ENCODE measurements at regions not wholly inside any gene's neighbourhood (a gene's known extent, or its start where the extent isn't known, plus 50 kb on each side); places are given as distances from the start of the nearest gene placed in this dataset.

DNA sequence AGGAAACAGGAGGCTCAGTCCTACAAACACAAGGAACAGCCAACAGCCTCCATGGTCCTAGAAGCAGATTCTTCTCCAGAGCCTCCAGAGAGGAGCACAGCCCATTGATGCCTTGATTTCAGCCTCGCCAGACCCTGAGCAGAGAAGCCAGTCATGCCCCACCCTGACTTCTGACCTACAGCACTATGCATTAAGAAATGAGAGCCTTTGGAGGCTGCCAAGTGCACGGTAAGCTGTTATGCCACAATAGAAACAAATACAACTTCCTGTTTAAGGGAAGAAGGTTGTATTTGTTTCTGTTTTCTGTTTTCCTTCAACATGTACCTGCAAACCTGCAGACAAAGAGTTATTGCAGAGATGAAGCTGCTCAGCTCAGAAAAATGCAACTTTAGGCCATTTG lies 181.3 kb upstream of the AGAP1 start:
- WGBS, 10 experiments = 0 to 100% (median 92%) methylated on average over 1 to 2 of the region's 2 CpGs; no CpG with 5 or more reads in 4 of the 10 experiments
- no peak for ATAC-seq (replicated peaks in 6 of 8)
- no peak overlapping the region for H3K4me3 ChIP-seq
- peaks cover 0 to 4% of the 10 kb centered on the region in 2 donors for H3K4me1 ChIP-seq (replicated peaks in 1 of 2)
- in situ Hi-C loops (cut with MboI; ENCODE audit: low pct_unique_long_range_greater_than_20kb in 2 of 9, low sequenced_read_pairs in 9 of 9, unreplicated experiment in 9 of 9) = no loop called here
- H3K27ac ChIP-seq = no peak overlapping the region

GRCh38 chr2:235314371-235314930 lies 179.4 kb upstream of the AGAP1 start:
- H3K4me1 ChIP-seq (replicated peaks in 1 of 2) = peaks cover 0 to 8% of the 10 kb centered on the region in 2 donors
- WGBS, 10 experiments = 67 to 100% (median 87%) methylated on average over 1 to 9 of the region's 11 CpGs; no CpG with 5 or more reads in 2 of the 10 experiments
- ATAC-seq (replicated peaks in 6 of 8) = peak in 3 of 8 experiments; percentile 19 to 73 (median 36)
- H3K27ac ChIP-seq = no peak overlapping the region
- in situ Hi-C loops (cut with MboI; ENCODE audit: low pct_unique_long_range_greater_than_20kb in 2 of 9, low sequenced_read_pairs in 9 of 9, unreplicated experiment in 9 of 9) = no loop called here
- no peak overlapping the region for H3K4me3 ChIP-seq

GRCh38 chr2:235319095-235319494 lies 174.7 kb upstream of the AGAP1 start:
- peaks cover 4 to 15% of the 10 kb centered on the region in 2 donors for H3K4me1 ChIP-seq (replicated peaks in 1 of 2)
- ATAC-seq (replicated peaks in 6 of 8) = no peak
- no peak overlapping the region for H3K4me3 ChIP-seq
- no peak overlapping the region for H3K27ac ChIP-seq
- in situ Hi-C loops (cut with MboI; ENCODE audit: low pct_unique_long_range_greater_than_20kb in 2 of 9, low sequenced_read_pairs in 9 of 9, unreplicated experiment in 9 of 9) = no loop called here
- whole genome bisulfite sequencing, 10 experiments = 11 to 92% (median 67%) methylated on average over 1 to 4 of the region's 4 CpGs; no CpG with 5 or more reads in 1 of the 10 experiments

GRCh38 chr2:235320326-235320725 lies 173.5 kb upstream of the AGAP1 start:
- in situ Hi-C loops (cut with MboI; ENCODE audit: low pct_unique_long_range_greater_than_20kb in 2 of 9, low sequenced_read_pairs in 9 of 9, unreplicated experiment in 9 of 9) = no loop called here
- Histone ChIP-seq H3K4me1 (replicated peaks in 1 of 2) (peaks cover 14 to 25% of the 10 kb centered on the region in 2 donors), H3K4me3 (no peak overlapping the region), H3K27ac (no peak overlapping the region)
- 50 to 100% (median 95%) methylated on average over 1 to 8 of the region's 9 CpGs; no CpG with 5 or more reads in 2 of the 10 experiments for WGBS, 10 experiments
- ATAC-seq (replicated peaks in 6 of 8) = no peak

GRCh38 chr2:235324324-235324723 lies 169.5 kb upstream of the AGAP1 start:
- ATAC-seq (replicated peaks in 6 of 8) = peak in 6 of 8 experiments; percentile 43 to 96 (median 94)
- 0 to 80% (median 10%) methylated on average over 1 to 5 of the region's 9 CpGs; no CpG with 5 or more reads in 3 of the 10 experiments for WGBS, 10 experiments
- in situ Hi-C loops (cut with MboI; ENCODE audit: low pct_unique_long_range_greater_than_20kb in 2 of 9, low sequenced_read_pairs in 9 of 9, unreplicated experiment in 9 of 9) = no loop called here
- no peak overlapping the region for H3K27ac ChIP-seq
- H3K4me1 ChIP-seq (replicated peaks in 1 of 2) = peaks cover 14 to 17% of the 10 kb centered on the region in 2 donors
- H3K4me3 ChIP-seq = no peak overlapping the region

DNA sequence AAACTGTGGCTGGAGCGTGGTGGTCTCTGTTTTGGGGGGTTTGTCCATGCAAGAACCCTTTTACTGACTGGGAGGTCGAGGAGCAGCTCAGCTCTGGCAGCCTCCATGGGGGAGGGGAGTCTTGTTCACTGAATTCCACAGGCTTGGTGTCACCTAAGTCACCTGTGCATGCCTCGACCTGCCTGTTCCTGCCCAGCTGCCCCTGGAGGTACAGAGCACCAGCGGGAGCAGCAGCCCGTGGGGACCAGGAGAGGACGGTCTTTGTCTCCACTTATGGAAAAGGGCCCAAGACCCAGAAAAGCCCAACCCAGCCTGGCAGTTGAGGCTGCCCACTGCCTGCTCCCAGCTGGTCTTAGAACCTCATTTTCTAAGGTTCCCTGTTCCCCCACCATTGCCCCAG lies 168.7 kb upstream of the AGAP1 start:
- no peak overlapping the region for H3K4me3 ChIP-seq
- H3K27ac ChIP-seq = no peak overlapping the region
- H3K4me1 ChIP-seq (replicated peaks in 1 of 2) = peaks cover 14 to 17% of the 10 kb centered on the region in 2 donors
- 25 to 100% (median 70%) methylated on average over 1 to 2 of the region's 6 CpGs; no CpG with 5 or more reads in 6 of the 10 experiments for WGBS, 10 experiments
- no peak for ATAC-seq (replicated peaks in 6 of 8)
- in situ Hi-C loops (cut with MboI; ENCODE audit: low pct_unique_long_range_greater_than_20kb in 2 of 9, low sequenced_read_pairs in 9 of 9, unreplicated experiment in 9 of 9) = no loop called here

- Histone ChIP-seq H3K4me1 (replicated peaks in 1 of 2) (peaks cover 11 to 12% of the 10 kb centered on the region in 2 donors), H3K27ac (no peak overlapping the region), H3K4me3 (no peak overlapping the region)
- WGBS, 10 experiments = 40 to 100% (median 83%) methylated on average over 1 of the region's 1 CpG; no CpG with 5 or more reads in 6 of the 10 experiments
- in situ Hi-C loops (cut with MboI; ENCODE audit: low pct_unique_long_range_greater_than_20kb in 2 of 9, low sequenced_read_pairs in 9 of 9, unreplicated experiment in 9 of 9) = no loop called here
- no peak for ATAC-seq (replicated peaks in 6 of 8)
Observed at GRCh38 chr2:235328991-235329390, 164.9 kb upstream of the AGAP1 start.

DNA sequence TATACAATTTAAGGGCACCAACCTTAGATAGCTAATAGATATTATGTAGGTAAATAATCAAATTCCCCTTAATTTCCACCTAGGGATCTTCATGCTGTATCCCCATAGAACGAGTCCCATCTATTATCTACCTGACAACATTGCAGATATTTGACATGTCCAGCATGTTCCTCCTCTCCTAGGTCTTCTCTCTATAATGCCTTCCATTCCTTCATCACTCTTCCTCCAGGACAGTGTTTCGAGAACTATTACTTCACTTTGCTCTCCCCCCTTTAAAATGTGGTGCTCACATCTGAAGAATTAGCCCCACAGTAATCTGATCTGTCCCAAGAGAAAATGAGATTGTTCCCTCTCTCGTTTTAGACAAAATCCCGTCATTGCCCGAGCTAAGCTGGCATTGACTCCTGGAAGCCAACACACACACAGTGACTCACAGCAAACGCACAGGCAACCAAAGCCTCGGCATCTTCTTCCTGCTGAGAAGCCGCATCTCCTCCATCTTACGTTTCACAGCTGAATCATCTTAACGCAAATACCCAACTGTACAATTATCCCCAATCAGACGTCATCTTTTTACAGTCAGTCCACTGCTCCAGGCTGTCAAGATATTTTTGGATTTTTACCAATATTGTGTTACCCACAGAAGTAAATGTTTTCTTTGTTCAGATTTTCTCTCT lies 162.9 kb upstream of the AGAP1 start:
- peak in 1 of 8 experiments; percentile 56 for ATAC-seq (replicated peaks in 6 of 8)
- 28 to 100% (median 69%) methylated on average over 1 to 11 of the region's 11 CpGs for WGBS, 10 experiments
- Histone ChIP-seq H3K4me1 (replicated peaks in 1 of 2) (no peaks in the 10 kb centered on the region), H3K27ac (no peak overlapping the region), H3K4me3 (no peak overlapping the region)
- in situ Hi-C loops (cut with MboI; ENCODE audit: low pct_unique_long_range_greater_than_20kb in 2 of 9, low sequenced_read_pairs in 9 of 9, unreplicated experiment in 9 of 9) = no loop called here

GRCh38 chr2:235332240-235332890 lies 161.5 kb upstream of the AGAP1 start:
- no peak overlapping the region for H3K4me3 ChIP-seq
- H3K27ac ChIP-seq = no peak overlapping the region
- no peaks in the 10 kb centered on the region for H3K4me1 ChIP-seq (replicated peaks in 1 of 2)
- in situ Hi-C loops (cut with MboI; ENCODE audit: low pct_unique_long_range_greater_than_20kb in 2 of 9, low sequenced_read_pairs in 9 of 9, unreplicated experiment in 9 of 9) = no loop called here
- 20 to 100% (median 80%) methylated on average over 1 to 5 of the region's 5 CpGs; no CpG with 5 or more reads in 3 of the 10 experiments for WGBS, 10 experiments
- ATAC-seq (replicated peaks in 6 of 8) = no peak

DNA sequence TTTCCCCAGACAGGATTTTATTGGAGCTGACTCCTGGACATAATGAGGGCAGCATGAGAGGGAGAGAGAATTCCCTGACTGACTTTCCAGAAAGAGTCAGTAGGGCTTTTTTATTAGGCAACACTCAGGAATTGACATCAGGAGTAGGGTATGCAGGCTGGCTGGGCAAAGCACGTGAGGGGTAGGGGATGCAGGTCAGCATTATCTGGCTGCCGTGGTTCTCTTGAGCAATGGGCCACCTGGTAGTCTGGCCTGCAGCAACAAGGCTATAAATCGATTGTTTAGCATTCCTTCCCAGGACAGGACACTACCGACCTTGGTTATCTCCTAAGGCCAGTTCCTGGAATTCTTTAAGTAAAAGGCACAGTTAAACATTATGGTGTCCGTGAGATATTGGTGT lies 160.8 kb upstream of the AGAP1 start:
- Histone ChIP-seq H3K4me3 (no peak overlapping the region), H3K4me1 (replicated peaks in 1 of 2) (no peaks in the 10 kb centered on the region), H3K27ac (no peak overlapping the region)
- no peak for ATAC-seq (replicated peaks in 6 of 8)
- in situ Hi-C loops (cut with MboI; ENCODE audit: low pct_unique_long_range_greater_than_20kb in 2 of 9, low sequenced_read_pairs in 9 of 9, unreplicated experiment in 9 of 9) = no loop called here
- 0 to 94% (median 75%) methylated on average over 1 to 5 of the region's 5 CpGs; no CpG with 5 or more reads in 4 of the 10 experiments for WGBS, 10 experiments

GRCh38 chr2:235334179-235334578 lies 159.7 kb upstream of the AGAP1 start:
- no peak overlapping the region for H3K27ac ChIP-seq
- in situ Hi-C loops (cut with MboI; ENCODE audit: low pct_unique_long_range_greater_than_20kb in 2 of 9, low sequenced_read_pairs in 9 of 9, unreplicated experiment in 9 of 9) = no loop called here
- ATAC-seq (replicated peaks in 6 of 8) = no peak
- 69% methylated on average over 2 of the region's 4 CpGs; no CpG with 5 or more reads in 9 of the 10 experiments for WGBS, 10 experiments
- no peaks in the 10 kb centered on the region for H3K4me1 ChIP-seq (replicated peaks in 1 of 2)
- no peak overlapping the region for H3K4me3 ChIP-seq

DNA sequence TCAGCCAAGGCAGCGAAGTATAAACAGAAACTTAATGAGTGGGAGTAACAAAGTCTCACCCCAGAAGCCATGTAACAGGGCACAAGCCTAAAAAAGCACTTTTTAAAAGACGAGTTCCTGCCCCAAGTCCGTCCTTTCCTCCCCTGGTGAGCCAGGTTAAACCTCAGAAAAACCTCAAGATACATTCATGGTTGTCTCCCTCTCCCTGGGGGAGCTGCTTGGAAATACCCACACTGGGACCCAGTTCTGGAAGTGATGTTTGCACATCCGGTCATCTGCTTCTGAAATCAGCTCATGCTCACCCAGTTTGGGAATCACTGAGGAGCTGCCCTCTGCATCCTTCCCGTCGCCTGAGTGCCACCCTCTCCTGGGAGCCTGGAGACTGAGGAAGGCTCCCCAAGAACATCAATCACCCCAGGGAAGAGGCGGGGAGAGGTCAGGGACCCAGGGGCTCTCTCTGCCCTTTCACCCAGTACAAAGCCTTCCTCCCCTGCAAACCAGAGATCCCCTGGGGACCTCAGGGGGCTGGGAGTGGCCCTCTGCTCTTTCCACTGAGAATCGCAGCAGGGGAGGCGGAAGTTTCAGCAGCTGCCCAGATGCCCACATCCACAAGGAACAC lies 150.6 kb upstream of the AGAP1 start:
- in situ Hi-C loops (cut with MboI; ENCODE audit: low pct_unique_long_range_greater_than_20kb in 2 of 9, low sequenced_read_pairs in 9 of 9, unreplicated experiment in 9 of 9) = no loop called here
- H3K4me3 ChIP-seq = no peak overlapping the region
- no peak overlapping the region for H3K27ac ChIP-seq
- WGBS, 10 experiments = 25 to 100% (median 80%) methylated on average over 1 to 3 of the region's 9 CpGs; no CpG with 5 or more reads in 1 of the 10 experiments
- peaks cover 15 to 16% of the 10 kb centered on the region in 2 donors for H3K4me1 ChIP-seq (replicated peaks in 1 of 2)
- peak in 3 of 8 experiments; percentile 11 to 19 (median 14) for ATAC-seq (replicated peaks in 6 of 8)

DNA sequence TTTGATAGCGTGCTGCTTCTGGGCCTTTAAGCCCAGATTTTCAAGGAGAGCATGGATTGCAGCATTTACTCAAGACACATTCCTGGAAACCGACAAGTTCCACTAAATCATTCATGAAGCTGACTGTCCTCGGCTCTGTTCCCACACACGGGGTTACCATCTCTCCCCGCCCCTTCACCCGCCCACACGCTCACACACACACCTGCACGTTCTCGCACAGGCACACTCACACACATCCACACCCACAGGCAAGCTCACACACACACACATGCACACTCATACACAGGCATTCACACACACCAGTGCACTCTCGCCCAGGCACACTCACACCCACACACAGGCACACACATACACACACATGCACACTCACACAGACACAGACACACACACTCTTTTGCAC lies 150.0 kb upstream of the AGAP1 start:
- peak in 6 of 8 experiments; percentile 27 to 65 (median 52) for ATAC-seq (replicated peaks in 6 of 8)
- whole genome bisulfite sequencing, 10 experiments = 0 to 17% methylated on average over 1 of the region's 10 CpGs; no CpG with 5 or more reads in 8 of the 10 experiments

More for the DNA sequence above, 150.0 kb upstream of the AGAP1 start:
- in situ Hi-C loops (cut with MboI; ENCODE audit: low pct_unique_long_range_greater_than_20kb in 2 of 9, low sequenced_read_pairs in 9 of 9, unreplicated experiment in 9 of 9) = no loop called here
- Histone ChIP-seq H3K27ac (no peak overlapping the region), H3K4me3 (no peak overlapping the region), H3K4me1 (replicated peaks in 1 of 2) (peaks cover 20 to 22% of the 10 kb centered on the region in 2 donors)

Data from motor neuron (in vitro differentiated cells).